Colonic mucosa (tissue), 4 donors: ENCODE measurements at regions not wholly inside any gene's neighbourhood (a gene's known extent, or its start where the extent isn't known, plus 50 kb on each side); places are given as distances from the start of the nearest gene placed in this dataset.
A peak's percentile ranks its signal among the peaks of the same experiment; 100 is the strongest.

Experiments used
- DNase-seq: peaks from one replicate; pipeline ENCODE4 v3.0.0-alpha.2; 2020
- H3K27ac ChIP-seq: fragments of 200-600 bp; one replicate; pipeline ENCODE4 v1.8.0; 2021
- H3K27me3 ChIP-seq: fragments of 200-600 bp; one replicate; pipeline ENCODE4 v1.8.0; 2021
- H3K36me3 ChIP-seq: fragments of 200-600 bp; one replicate; pipeline ENCODE4 v1.8.0; 2021
- H3K4me1 ChIP-seq: fragments of 200-600 bp; one replicate; pipeline ENCODE4 v1.8.0; 2021; ENCODE audit warnings: mild to moderate bottlenecking
- H3K4me3 ChIP-seq: fragments of 200-600 bp; one replicate; pipeline ENCODE4 v1.8.0; 2021
- H3K9ac ChIP-seq, 2 donors: one replicate each; pipeline ENCODE4 v1.7.0; 2013; ENCODE audit warnings: control low read depth in 2 of 2, low read depth in 2 of 2, low read length in 2 of 2
- H3K9me3 ChIP-seq: fragments of 200-600 bp; one replicate; pipeline ENCODE4 v1.8.0; 2021
- CTCF ChIP-seq: fragments of 200-600 bp; IDR thresholded peaks from one replicate; pipeline ENCODE4 v1.8.0; 2022; ENCODE audit warnings: antibody characterized with exemption, mild to moderate bottlenecking
- intact Hi-C: fragments of 100-400 bp; cut with DNase I; formaldehyde crosslinking; loops from one replicate; pipeline ENCODE4 v1.14.1; 2022
- donor health status: healthy.
- donor health status: DM: no; HTN: no; CAD: no.
- donor health status: DM: no; HTN: no; CAD: no.

- Histone ChIP-seq H3K36me3 (no peaks in the 10 kb centered on the region), H3K27me3 (no peaks in the 10 kb centered on the region), H3K9me3 (no peaks in the 10 kb centered on the region), H3K4me1 (no peaks in the 10 kb centered on the region), H3K27ac (no peak overlapping the region), H3K9ac (no peak overlapping the region), H3K4me3 (no peak overlapping the region)
- no peak for TF ChIP-seq CTCF
- DNase-seq, result no peak
- intact Hi-C loops, result no loop called here
Observed at GRCh38 chr2:64234150-64234549, 89.9 kb upstream of the PELI1 start.

- intact Hi-C loops, result no loop called here
- H3K4me3 ChIP-seq, result no peak overlapping the region
- no peaks in the 10 kb centered on the region for H3K36me3 ChIP-seq
- H3K27me3 ChIP-seq, result no peaks in the 10 kb centered on the region
- H3K27ac ChIP-seq, result no peak overlapping the region
- no peak for TF ChIP-seq CTCF
- H3K9me3 ChIP-seq, result no peaks in the 10 kb centered on the region
- H3K9ac ChIP-seq, result no peak overlapping the region
- DNase-seq, result no peak
- no peaks in the 10 kb centered on the region for H3K4me1 ChIP-seq
Observed at GRCh38 chr2:64234785-64235184, 90.6 kb upstream of the PELI1 start.

- H3K36me3 ChIP-seq, result no peaks in the 10 kb centered on the region
- DNase-seq, result no peak
- no peaks in the 10 kb centered on the region for H3K4me1 ChIP-seq
- H3K4me3 ChIP-seq, result no peak overlapping the region
- no peaks in the 10 kb centered on the region for H3K27me3 ChIP-seq
- no peak overlapping the region for H3K9ac ChIP-seq
- no peaks in the 10 kb centered on the region for H3K9me3 ChIP-seq
- H3K27ac ChIP-seq, result no peak overlapping the region
- intact Hi-C loops, result no loop called here
- no peak for TF ChIP-seq CTCF
Observed at GRCh38 chr2:64237266-64237665, 93.0 kb upstream of the PELI1 start.

- TF ChIP-seq CTCF, result no peak
- H3K9ac ChIP-seq, result no peak overlapping the region
- no peak for DNase-seq
- intact Hi-C loops, result no loop called here
- H3K27me3 ChIP-seq, result no peaks in the 10 kb centered on the region
- no peak overlapping the region for H3K27ac ChIP-seq
- no peaks in the 10 kb centered on the region for H3K9me3 ChIP-seq
- no peaks in the 10 kb centered on the region for H3K36me3 ChIP-seq
- no peak overlapping the region for H3K4me3 ChIP-seq
- no peaks in the 10 kb centered on the region for H3K4me1 ChIP-seq
Observed at GRCh38 chr2:64238799-64239198, 94.6 kb upstream of the PELI1 start.

- H3K27me3 ChIP-seq, result no peaks in the 10 kb centered on the region
- no peaks in the 10 kb centered on the region for H3K36me3 ChIP-seq
- intact Hi-C loops, result no loop called here
- H3K27ac ChIP-seq, result no peak overlapping the region
- no peak overlapping the region for H3K4me3 ChIP-seq
- no peaks in the 10 kb centered on the region for H3K4me1 ChIP-seq
- no peak for TF ChIP-seq CTCF
- no peaks in the 10 kb centered on the region for H3K9me3 ChIP-seq
- peak; percentile 44 for DNase-seq
- H3K9ac ChIP-seq, result no peak overlapping the region
Observed at GRCh38 chr2:64243081-64244036, 99.1 kb upstream of the PELI1 start.
